Stimulated activated CD4-positive, alpha-beta T cell treated with anti-CD3 and anti-CD28 coated beads, Interleukin-12 subunit alpha, Interleukin-12 subunit beta, amount 100 ng/mL, for 48 hours (primary cell): ENCODE measurements at regions not wholly inside any gene's neighbourhood (a gene's known extent, or its start where the extent isn't known, plus 50 kb on each side); places are given as distances from the start of the nearest gene placed in this dataset.

Source experiments
- DNase-seq, 3 donors: peaks; one replicate each; pipeline ENCODE4 v3.0.0-alpha.2; 2020; ENCODE audit warnings: low read depth in 2 of 3, low spot score in 1 of 3

DNA sequence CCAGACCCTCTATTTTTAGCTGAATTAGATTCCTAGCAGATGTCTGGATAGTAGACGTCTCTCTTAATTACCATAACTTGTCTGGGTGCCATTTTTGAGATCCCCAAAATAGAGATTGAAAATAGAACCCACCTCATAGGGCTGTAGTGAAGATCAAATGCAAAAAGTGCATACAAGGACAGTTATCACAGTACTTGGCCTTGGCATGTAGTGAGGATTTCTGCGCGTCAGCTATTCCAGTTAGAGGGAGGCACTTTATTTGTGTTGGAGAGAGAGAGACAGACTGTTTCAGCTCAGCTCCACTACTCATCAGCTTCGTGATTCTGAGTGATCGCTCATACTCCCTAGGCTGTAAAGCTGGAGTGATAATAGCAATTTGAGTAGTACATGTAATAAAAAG, 59.6 kb upstream of the CDH13 start:
- no peak for DNase-seq

DNA sequence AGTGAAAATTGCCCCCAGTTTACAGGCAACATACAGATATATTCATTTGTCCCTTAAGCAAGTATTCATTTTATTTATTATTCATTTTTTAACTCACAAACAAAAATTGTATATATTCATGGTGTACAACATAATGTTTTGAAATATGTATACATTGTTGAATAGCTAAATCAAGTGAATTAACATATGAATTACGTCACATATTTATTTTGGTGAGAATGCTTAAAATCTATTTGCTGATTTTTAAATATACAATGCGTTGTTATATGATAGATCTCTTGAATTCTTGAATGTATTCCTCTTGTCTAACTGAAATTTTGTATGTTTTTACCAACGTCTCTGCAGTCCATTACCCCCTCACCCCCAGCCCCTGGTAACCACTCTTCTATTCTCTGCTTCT, 63.4 kb upstream of the CDH13 start:
- no peak for DNase-seq

DNA sequence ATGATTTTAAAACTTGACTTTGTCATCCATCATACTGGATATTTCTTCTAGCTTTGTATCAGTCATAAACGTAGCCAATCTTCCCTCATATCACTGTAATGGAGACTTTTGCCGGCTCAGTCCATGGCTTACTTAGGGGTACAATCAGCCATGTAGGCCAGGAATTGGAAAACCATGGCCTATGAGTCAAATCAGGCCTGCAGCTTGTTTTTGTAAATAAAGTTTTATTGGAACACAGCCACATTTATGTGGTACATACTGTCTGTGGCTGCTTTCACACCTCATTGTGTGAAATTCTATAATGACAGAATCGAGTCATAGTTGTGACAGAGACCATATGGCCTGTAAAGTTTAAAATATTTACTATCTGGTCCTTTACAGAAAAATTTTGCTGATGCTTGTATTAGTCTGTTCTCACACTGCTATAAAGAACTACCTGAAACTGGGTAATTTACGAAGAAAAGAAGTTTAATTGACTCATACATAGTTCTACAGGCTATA, 64.5 kb upstream of the CDH13 start:
- DNase-seq: no peak

DNA sequence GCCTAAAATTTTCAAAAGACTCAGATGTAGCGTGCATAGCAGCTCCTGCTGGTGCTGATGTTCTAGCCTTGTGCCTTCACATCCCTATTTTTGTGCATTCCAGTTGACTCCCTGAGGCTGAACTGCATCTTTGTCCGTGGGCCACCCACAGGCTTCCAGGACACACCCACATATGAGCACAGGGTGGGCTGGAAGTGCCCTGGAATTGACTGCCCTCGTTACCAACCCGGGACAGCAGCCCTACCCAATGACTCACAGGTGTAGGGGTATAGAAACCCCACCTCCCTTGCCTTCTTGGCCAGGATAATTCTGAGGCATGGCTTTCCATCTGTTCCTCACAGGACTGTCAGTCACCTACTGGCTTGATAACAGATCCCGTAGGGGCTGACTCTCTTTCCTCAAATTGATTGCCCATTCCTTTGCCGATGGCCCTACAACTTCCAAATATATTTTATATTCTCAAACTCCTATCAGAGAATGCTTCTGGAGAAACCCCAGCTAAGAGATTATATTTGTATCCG, 65.9 kb upstream of the CDH13 start:
- no peak for DNase-seq

DNA sequence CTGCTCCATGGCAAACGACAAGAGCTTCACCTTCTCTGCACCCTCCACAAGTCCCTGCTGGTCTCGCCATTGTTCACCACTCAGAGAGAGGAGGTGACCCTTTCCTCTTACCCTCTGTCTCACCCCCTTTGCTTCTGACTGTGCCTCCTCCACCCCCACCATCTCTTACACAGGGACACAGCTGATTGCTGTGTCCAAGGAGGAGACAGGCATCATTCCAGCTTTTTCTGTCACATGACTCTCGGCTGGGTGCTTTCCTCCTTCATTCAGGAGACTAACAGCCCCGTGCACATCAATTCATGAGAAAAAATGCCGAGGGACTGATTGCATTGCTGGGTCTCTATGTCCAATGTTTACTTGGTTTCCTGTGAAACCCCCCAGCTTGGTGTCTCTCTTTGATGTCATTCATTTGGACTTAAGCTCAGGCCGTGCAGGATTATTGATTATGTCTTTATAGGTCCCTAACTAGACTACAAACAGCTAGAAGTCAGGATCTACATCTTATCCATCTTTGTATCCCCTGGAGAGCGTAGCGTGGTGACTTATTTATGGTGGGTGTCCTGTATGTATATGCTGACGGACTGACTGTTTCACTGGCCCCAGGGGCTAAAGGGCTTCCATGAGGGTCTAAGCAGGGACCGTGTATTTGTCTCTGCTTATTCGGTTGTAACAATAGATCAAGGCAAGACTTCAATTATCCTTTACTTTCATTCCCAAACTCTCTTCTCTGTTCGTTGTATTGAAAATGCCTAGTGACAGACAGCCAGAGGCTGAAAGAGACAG, 82.2 kb upstream of the CDH13 start:
- no peak for DNase-seq

DNA sequence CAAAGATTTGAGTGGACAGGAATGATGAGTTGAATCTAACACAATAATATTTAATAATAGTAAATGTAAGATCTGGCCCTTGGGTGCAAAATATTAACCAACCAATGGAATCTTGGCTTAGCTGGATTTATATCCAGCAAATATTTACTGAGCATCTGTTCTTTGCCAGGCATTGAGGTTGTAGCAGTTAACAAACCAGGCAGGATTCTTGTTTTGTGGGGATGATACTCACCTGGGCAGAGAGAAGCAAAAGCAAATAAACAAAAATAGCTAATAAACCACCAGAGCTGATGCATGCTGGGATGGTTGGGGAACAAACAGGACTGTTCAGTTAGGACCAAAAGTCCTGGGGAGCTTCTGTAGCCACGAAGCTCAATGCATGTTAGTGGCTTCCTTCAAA, 84.1 kb upstream of the CDH13 start:
- DNase-seq: no peak

DNA sequence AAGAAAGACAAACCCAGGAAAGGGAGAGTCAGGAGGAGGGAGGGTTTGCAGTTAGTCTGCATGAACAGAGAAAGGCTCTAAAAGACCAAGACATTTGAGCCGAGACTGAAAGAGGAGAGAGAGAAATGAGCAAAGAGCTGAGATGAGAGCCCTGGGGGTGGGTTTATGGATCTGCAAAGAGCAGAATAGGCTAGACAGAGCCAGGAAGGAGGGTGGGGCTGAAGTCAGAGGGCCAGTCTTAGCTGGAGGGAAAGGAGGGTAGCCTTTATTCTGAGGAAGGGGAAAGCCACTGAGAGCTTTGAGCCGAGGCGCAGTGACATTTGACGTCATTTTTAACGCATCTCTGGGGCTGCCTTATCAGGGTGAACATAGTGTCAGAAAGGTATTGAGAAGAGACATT, 85.7 kb upstream of the CDH13 start:
- no peak for DNase-seq

DNA sequence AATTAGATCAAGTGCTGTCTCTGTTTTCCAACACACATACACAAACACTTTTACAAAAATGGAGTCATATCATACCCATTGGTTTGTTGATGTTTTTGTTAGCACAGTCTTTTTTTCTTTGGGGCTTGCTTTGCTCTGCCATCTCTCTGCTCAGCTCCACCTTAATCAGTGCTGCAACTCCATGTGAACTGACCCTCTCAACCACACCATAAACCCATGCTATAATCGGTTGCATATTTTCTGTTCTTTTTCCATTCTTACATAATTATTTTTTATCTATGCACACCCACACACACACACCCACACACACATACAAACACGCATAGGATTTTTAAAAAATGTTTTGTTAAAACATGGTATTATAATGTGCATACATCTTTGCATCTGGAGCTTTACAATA, 91.0 kb upstream of the CDH13 start:
- DNase-seq: no peak

DNA sequence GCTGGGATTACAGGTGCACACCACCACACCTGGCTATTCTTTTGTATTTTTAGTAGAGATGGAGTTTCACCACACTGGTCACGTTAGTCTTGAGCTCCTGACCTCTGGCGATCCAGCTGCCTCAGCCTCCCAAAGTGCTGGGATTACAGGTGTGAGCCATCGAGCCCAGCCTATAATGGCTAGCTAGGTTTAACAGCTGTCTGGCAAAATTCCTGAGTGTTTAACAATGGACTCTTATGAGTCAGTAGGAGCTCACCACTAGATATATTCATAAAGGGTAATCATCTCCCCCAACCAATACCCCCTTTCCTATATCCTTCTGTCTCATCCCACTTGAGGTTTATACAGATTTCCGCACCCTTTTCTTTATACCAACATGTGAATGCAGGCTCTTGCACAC, 91.5 kb upstream of the CDH13 start:
- no peak for DNase-seq

DNA sequence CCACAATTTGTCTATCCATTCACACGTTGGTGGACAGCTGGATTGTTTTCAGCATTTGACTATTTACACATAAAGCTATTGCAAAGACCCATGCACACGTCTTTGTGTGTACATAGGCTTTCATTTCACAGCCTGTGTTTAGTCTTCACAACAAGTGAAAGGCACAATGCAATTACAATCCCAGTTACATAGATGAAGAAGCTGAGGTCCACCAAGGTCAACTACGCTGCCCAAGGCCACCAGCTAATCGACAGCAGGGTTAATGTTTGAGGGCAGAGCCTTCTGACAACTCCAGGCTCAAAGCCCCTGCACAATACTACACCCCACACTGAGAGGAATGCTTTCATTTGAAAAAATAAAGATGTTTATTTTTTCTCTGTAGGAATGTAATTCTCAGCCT, 93.6 kb upstream of the CDH13 start:
- no peak for DNase-seq

DNA sequence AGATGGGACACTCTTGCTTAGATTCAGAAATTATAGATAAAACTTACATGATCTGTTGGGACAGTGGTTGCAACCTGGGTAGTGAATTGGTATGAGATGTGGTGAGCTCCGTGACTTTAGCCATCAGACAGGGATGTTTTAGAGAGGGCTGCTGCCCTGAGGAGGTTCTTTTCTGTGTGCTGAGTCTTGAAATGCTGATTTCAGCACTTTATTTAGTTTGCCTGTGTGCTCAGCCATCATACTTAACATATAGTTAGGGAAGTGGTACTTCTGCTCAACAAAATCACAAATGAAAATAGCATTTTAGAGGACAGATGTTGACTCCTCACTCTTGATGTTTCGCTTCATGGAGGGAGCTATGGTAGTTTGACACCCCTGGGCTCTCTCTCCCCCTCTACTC, 95.9 kb upstream of the CDH13 start:
- DNase-seq: no peak

DNA sequence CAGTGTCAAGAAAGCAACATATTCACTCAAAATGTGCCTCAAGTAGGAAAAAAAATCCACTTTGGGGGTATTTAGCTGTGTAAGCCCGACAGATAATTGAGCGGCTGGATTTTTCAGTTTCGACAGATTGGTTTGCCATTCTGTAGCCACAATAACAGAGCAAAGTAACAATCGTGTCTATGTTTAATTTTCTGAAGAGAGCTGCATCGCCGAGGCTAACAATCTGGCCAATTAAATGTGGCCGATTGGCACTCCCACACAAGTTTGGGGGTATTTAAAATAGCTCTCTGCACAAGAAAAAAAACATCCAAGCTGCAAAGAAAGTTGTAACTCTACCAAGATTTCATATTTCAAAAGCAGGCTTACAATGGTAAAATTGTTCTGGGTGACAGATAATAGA, 99.7 kb upstream of the CDH13 start:
- no peak for DNase-seq

DNA sequence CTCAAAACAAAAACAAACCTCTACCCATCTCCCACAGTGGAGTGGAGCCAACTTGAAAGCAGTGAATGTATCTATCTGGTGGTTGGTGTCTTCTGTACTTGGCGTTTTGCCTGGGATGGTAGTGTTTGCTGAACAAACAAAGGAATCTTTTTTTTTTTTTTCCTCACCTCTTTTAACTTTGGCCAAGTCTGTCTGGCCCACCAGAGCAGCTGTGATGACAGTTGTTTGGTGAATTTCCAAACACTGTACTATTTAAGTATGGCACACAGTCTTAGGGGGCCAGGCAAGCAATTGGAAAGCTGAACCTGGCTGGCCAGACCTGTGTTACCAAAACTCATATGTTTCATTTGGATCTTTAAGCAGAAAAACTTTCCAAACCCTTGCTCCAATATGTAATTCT, 101.8 kb upstream of the CDH13 start:
- no peak for DNase-seq

DNA sequence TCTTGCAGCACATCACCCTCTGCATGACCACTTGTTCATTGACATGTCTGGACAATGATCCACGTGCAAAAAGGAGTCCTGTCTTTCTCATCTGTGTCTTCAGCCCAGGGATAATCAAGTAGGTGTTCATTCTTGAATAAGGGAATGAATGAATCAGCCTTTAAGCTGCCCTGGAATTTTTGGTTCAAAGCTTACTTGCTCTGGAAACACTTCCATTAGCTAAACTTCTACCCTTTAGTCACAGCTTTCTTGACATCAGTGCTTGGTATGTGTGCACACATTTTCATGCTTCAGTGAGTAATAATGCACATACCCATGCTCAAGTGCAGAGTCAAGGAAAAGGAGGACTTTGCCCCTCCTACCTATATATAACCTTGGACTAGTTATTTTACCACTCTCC, 103.0 kb upstream of the CDH13 start:
- DNase-seq: no peak

DNA sequence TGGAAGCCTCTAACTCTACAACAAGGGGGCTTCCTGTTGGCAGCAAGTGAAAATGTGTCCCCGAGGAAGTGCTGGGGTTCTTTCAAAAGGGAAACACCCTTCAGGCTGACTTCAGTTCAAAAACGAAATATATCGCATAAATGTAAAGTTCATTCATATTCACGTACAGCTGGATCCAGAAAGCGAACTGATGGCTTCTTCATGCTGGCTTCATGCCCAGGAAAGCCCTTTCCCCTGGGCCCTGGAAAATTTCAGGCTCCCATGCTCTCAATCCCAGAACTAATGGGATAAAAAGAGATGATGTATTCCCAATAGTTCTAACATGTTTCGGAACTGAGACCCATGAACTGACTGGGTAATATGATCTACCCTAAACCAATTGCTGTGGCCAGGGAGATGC, 104.7 kb upstream of the CDH13 start:
- DNase-seq: no peak

DNA sequence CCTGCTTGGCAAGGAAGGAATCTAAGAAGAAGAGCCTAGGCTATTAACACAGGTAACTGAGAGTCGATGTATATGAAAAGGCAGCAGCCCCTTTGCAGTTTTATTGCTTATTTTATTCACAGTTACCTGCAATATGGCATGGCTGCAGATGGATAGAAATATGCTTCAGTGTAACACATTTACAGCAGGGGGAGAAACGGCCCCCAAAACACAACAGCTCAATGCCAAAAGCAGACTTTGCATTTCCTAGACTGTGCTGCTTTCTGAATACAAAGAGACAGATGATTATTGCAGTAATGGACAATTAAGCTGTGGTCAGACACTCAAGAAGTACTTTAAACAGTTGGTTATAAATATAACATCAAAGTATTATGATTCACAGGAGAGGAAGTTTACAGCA, 108.0 kb upstream of the CDH13 start:
- no peak for DNase-seq

DNA sequence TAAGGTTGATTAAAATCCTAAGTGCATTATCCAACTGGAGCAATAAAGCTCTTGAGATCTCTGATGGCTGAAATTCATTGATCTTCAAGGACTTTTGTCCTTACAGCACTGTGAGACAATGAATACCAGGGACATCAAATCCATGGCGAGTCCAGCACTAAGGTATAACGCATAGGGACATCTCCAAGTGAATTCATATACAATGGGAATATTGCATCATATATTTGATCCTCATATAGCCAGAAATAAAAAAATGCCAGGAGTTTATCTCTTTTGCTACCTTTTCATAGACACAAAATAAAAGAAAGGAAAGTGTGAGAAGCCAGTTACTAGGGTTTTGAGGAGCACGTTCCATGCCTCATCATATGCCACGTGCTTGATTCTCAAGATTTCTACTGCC, 112.5 kb upstream of the CDH13 start:
- no peak for DNase-seq

DNA sequence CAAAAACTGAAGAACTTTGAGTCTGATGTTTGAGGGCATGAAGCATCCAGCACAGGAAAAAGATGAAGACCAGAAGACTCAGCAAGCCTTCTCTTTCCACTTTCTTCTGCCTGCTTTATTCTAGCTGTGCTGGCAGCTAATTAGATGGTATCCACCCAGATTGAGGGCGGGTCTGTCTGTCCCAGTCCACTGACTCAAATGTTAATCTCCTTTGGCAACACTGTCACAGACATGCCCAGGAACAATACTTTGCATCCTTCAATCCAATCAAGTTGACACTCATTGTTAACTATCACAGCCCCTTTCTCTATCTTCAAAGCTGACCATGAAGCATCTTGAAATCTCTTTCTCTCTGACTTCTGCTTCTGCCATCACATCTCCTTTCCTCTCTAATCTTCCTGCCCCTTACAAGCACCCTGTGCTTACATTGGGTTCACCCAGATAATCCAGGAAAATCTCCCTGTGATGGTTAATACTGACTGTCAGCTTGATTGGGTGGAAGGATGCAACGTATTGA, 115.9 kb upstream of the CDH13 start:
- no peak for DNase-seq

DNA sequence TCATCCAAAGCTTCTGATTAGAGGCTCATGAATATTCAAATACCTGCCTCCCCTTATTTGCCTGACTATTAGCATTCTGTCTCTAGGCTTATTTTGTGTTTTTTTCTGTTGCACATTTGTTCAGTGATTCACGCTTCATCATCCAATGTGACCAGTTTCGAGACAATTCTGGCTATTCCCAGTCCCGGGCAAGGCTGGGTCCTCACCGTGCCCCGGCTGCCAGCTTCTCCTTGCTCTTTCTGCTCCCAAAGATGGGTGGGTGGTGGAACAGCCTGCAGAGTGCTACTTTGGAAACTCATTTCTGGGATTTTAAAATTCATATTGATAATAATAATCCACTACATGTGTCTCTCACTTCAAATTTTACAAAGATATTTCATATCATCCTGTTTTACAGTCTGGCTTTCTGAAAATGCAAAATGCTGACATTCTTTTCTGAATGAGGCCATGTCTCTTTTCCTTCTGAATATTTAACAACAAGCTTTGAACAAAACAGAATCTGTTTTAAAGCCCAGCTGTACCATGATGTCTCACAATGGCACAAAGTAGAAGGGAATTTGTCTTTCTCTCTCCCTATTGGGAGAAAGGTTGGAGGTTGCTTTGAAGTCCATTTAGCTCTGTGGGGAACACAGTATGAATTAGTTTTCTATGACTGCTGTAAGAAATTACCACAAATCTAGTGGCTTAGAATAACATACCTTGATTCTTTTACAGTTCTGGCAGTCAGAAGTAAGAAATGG, 116.9 kb upstream of the CDH13 start:
- DNase-seq: no peak

DNA sequence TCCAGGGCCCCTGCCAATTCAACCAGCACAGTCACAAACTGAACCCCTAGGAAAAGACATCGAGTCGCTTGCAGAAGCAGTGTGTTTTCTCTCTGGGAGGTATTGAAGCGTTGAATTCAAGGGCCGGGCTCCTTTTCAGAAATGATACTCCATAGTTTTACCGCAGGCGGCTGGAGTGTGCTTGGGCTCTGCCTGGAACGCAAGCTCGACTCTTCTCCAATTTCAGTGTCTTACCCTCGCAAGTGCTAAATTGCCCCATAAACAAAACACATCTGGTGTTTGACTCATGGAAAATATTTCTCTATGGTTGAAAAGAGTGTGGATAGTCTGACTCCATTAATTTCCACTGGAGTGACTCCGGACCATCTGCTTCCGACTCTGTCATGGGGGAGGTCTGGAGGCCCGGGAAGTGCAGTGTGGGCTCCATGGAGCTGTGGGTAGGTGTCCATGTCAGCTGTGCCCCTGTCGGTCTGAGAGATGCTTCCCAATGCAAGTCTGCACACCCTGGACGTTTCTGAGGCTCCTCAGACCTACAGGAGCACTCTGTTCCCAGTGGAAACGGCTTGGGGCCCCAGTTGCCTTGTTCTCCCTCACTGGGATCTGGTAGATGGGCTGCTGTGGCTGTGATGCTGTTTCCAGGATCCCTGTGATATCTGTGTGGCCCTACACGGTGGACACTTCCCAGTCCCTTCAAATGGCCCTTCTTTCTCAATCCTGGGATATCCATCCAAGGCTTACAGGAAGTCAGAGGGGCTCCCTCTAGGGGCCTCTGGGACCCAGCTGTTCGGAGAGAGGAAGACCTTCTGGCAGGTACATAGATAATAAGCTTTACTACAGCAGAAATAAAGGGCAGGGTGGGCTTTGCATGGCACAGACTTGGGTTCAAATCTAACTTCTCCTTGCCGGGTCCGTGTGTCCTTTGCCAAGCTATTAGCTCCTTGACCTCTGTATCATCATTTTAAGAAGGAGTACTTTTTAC, 119.8 kb upstream of the CDH13 start:
- no peak for DNase-seq

DNA sequence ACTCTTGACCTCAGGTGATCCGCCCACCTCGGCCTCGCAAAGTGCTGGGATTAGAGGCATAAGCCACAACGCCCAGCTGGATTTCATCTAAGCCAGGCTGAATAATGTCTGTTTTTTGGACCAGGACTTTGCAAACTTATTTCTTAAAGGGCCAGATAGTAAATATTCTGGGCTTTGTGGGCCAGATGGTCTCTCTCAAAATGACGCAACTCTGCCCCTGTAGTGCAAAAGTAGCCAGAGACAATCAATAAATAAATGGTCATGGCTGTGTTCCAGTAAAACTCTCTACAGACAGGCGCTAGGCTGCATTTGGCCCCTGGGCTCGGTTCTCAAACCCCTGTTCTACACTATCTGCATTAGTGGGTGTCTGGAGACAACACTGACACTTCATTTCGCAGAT, 121.9 kb upstream of the CDH13 start:
- no peak for DNase-seq
